ENCODE measurements at regions not wholly inside any gene's neighbourhood (a gene's known extent, or its start where the extent isn't known, plus 50 kb on each side); places are given as distances from the start of the nearest gene placed in this dataset.

GRCh38 chr10:125343118-125343925, 183.0 kb upstream of the CTBP2 start:
- POLR2A ChIA-PET = no interaction called here
- CTCF ChIA-PET = interaction anchor here (0.6 to 1.1 kb wide), 3 partner anchors 12 to 351 kb away, joined by 3 to 4 read pairs (median 3); no protein-coding TSS in a partner anchor
- TF ChIP-seq ZNF384 (IDR thresholded peaks at IDR 0.05) (no peak), ELF4 (IDR thresholded peaks at IDR 0.05) (no peak), ARNT (IDR thresholded peaks at IDR 0.05) (no peak), SUZ12 (IDR thresholded peaks at IDR 0.05) (no peak), LEF1 (IDR thresholded peaks at IDR 0.05; ENCODE audit: borderline replicate concordance) (no peak), HDGF (IDR thresholded peaks at IDR 0.05; ENCODE audit: borderline replicate concordance) (no peak), NFRKB (IDR thresholded peaks at IDR 0.05) (no peak), FOXM1 (IDR thresholded peaks at IDR 0.05; ENCODE audit: borderline replicate concordance) (no peak), SP1 (IDR thresholded peaks at IDR 0.05) (no peak), CTBP1 (IDR thresholded peaks at IDR 0.05; ENCODE audit: borderline replicate concordance) (no peak), TARDBP (IDR thresholded peaks at IDR 0.05) (no peak), BHLHE40 (IDR thresholded peaks at IDR 0.05; ENCODE audit: borderline replicate concordance) (no peak), PKNOX1 (IDR thresholded peaks at IDR 0.05) (no peak), FOXK2 (IDR thresholded peaks at IDR 0.05) (no peak), FOXA1 (IDR thresholded peaks at IDR 0.05) (no peak), L3MBTL2 (conservative IDR thresholded peaks at IDR 0.05) (no peak)
- peak; percentile 50 for DNase-seq (ENCODE audit: extremely low spot score)

- ChIA-PET POLR2A (no interaction called here), CTCF (no interaction called here)
- TF ChIP-seq FOXK2 (IDR thresholded peaks at IDR 0.05) = no peak
- no peak for TF ChIP-seq NFRKB (IDR thresholded peaks at IDR 0.05)
- no peak for TF ChIP-seq SP1 (IDR thresholded peaks at IDR 0.05)
- TF ChIP-seq ELF4 (IDR thresholded peaks at IDR 0.05) = no peak
- no peak for TF ChIP-seq CTBP1 (IDR thresholded peaks at IDR 0.05; ENCODE audit: borderline replicate concordance)
- no peak for TF ChIP-seq FOXM1 (IDR thresholded peaks at IDR 0.05; ENCODE audit: borderline replicate concordance)
- no peak for TF ChIP-seq TARDBP (IDR thresholded peaks at IDR 0.05)
- no peak for TF ChIP-seq SUZ12 (IDR thresholded peaks at IDR 0.05)
- no peak for TF ChIP-seq FOXA1 (IDR thresholded peaks at IDR 0.05)
- TF ChIP-seq HDGF (IDR thresholded peaks at IDR 0.05; ENCODE audit: borderline replicate concordance) = no peak
- no peak for TF ChIP-seq PKNOX1 (IDR thresholded peaks at IDR 0.05)
- no peak for TF ChIP-seq ZNF384 (IDR thresholded peaks at IDR 0.05)
- no peak for TF ChIP-seq ARNT (IDR thresholded peaks at IDR 0.05)
- no peak for TF ChIP-seq L3MBTL2 (conservative IDR thresholded peaks at IDR 0.05)
- no peak for TF ChIP-seq LEF1 (IDR thresholded peaks at IDR 0.05; ENCODE audit: borderline replicate concordance)
- TF ChIP-seq BHLHE40 (IDR thresholded peaks at IDR 0.05; ENCODE audit: borderline replicate concordance) = no peak
- DNase-seq (ENCODE audit: extremely low spot score) = no peak
Measured at GRCh38 chr10:125341611-125342010, 181.2 kb upstream of the CTBP2 start.

GRCh38 chr10:125340903-125341302, 180.5 kb upstream of the CTBP2 start:
- ChIA-PET CTCF (no interaction called here), POLR2A (no interaction called here)
- TF ChIP-seq ARNT (IDR thresholded peaks at IDR 0.05) = no peak
- TF ChIP-seq SUZ12 (IDR thresholded peaks at IDR 0.05) = no peak
- no peak for TF ChIP-seq BHLHE40 (IDR thresholded peaks at IDR 0.05; ENCODE audit: borderline replicate concordance)
- DNase-seq (ENCODE audit: extremely low spot score) = no peak

GRCh38 chr10:125337510-125337909, 177.1 kb upstream of the CTBP2 start:
- peak; percentile 27 for DNase-seq (ENCODE audit: extremely low spot score)
- POLR2A ChIA-PET = no interaction called here
- TF ChIP-seq L3MBTL2 (conservative IDR thresholded peaks at IDR 0.05) = no peak
- CTCF ChIA-PET = interaction anchor here (1.0 kb wide), 1 partner anchor 9 kb away, joined by 3 read pairs; no protein-coding TSS in a partner anchor

- no peak for DNase-seq (ENCODE audit: extremely low spot score)
- ChIA-PET POLR2A (no interaction called here), CTCF (interaction anchor here (0.7 kb wide), 1 partner anchor 342 kb away, joined by 3 read pairs; no protein-coding TSS in a partner anchor)
- no peak for TF ChIP-seq FOXA1 (IDR thresholded peaks at IDR 0.05)
- no peak for TF ChIP-seq FOXM1 (IDR thresholded peaks at IDR 0.05; ENCODE audit: borderline replicate concordance)
- no peak for TF ChIP-seq CTBP1 (IDR thresholded peaks at IDR 0.05; ENCODE audit: borderline replicate concordance)
- TF ChIP-seq ELF4 (IDR thresholded peaks at IDR 0.05) = no peak
- no peak for TF ChIP-seq SP1 (IDR thresholded peaks at IDR 0.05)
- TF ChIP-seq SUZ12 (IDR thresholded peaks at IDR 0.05) = no peak
- TF ChIP-seq HDGF (IDR thresholded peaks at IDR 0.05; ENCODE audit: borderline replicate concordance) = no peak
- TF ChIP-seq TARDBP (IDR thresholded peaks at IDR 0.05) = no peak
- TF ChIP-seq ARNT (IDR thresholded peaks at IDR 0.05) = no peak
- TF ChIP-seq ZNF384 (IDR thresholded peaks at IDR 0.05) = no peak
- no peak for TF ChIP-seq BHLHE40 (IDR thresholded peaks at IDR 0.05; ENCODE audit: borderline replicate concordance)
- no peak for TF ChIP-seq L3MBTL2 (conservative IDR thresholded peaks at IDR 0.05)
- TF ChIP-seq LEF1 (IDR thresholded peaks at IDR 0.05; ENCODE audit: borderline replicate concordance) = no peak
- TF ChIP-seq PKNOX1 (IDR thresholded peaks at IDR 0.05) = no peak
- TF ChIP-seq FOXK2 (IDR thresholded peaks at IDR 0.05) = no peak
Measured at GRCh38 chr10:125334545-125334944, 174.2 kb upstream of the CTBP2 start.

GRCh38 chr10:125333769-125334168, 173.4 kb upstream of the CTBP2 start:
- TF ChIP-seq ARNT (IDR thresholded peaks at IDR 0.05) = no peak
- TF ChIP-seq BHLHE40 (IDR thresholded peaks at IDR 0.05; ENCODE audit: borderline replicate concordance) = no peak
- TF ChIP-seq L3MBTL2 (conservative IDR thresholded peaks at IDR 0.05) = no peak
- no peak for TF ChIP-seq SP1 (IDR thresholded peaks at IDR 0.05)
- TF ChIP-seq SUZ12 (IDR thresholded peaks at IDR 0.05) = no peak
- no peak for TF ChIP-seq ZNF384 (IDR thresholded peaks at IDR 0.05)
- TF ChIP-seq FOXA1 (IDR thresholded peaks at IDR 0.05) = no peak
- TF ChIP-seq CTBP1 (IDR thresholded peaks at IDR 0.05; ENCODE audit: borderline replicate concordance) = no peak
- TF ChIP-seq ELF4 (IDR thresholded peaks at IDR 0.05) = no peak
- no peak for TF ChIP-seq PKNOX1 (IDR thresholded peaks at IDR 0.05)
- no peak for TF ChIP-seq FOXK2 (IDR thresholded peaks at IDR 0.05)
- no peak for TF ChIP-seq FOXM1 (IDR thresholded peaks at IDR 0.05; ENCODE audit: borderline replicate concordance)
- TF ChIP-seq HDGF (IDR thresholded peaks at IDR 0.05; ENCODE audit: borderline replicate concordance) = no peak
- TF ChIP-seq LEF1 (IDR thresholded peaks at IDR 0.05; ENCODE audit: borderline replicate concordance) = no peak
- TF ChIP-seq NFRKB (IDR thresholded peaks at IDR 0.05) = no peak
- CTCF ChIA-PET = no interaction called here
- POLR2A ChIA-PET = no interaction called here
- DNase-seq (ENCODE audit: extremely low spot score) = no peak
